ENCODE measurements at regions not wholly inside any gene's neighbourhood (a gene's known extent, or its start where the extent isn't known, plus 50 kb on each side); places are given as distances from the start of the nearest gene placed in this dataset.

- no peak overlapping the region for H2AFZ ChIP-seq (ENCODE audit: low read length)
- H3K4me3 ChIP-seq (ENCODE audit: insufficient read depth, low read length), result no peak overlapping the region
- no peaks in the 10 kb centered on the region for H3K4me1 ChIP-seq (ENCODE audit: insufficient read depth, low read length)
- no peaks in the 10 kb centered on the region for H3K79me2 ChIP-seq (ENCODE audit: insufficient read depth, low read length)
- TF ChIP-seq CTCF (IDR thresholded peaks at IDR 0.05; ENCODE audit: extremely low read depth, low read depth, low read length), result no peak
- H3K9me3 ChIP-seq (ENCODE audit: low read depth, low read length), result no peaks in the 10 kb centered on the region
- DNase-seq (ENCODE audit: insufficient read length, low spot score, missing footprints), result no peak
- no peaks in the 10 kb centered on the region for H3K36me3 ChIP-seq (ENCODE audit: insufficient read depth, low read length)
- H3K27ac ChIP-seq (ENCODE audit: low read depth, low read length), result no peak overlapping the region
- no peaks in the 10 kb centered on the region for H4K20me1 ChIP-seq (ENCODE audit: insufficient read depth, low read length)
- no peak overlapping the region for H3K4me2 ChIP-seq (ENCODE audit: insufficient read depth, low read length)
- H3K27me3 ChIP-seq (ENCODE audit: insufficient read depth, low read length), result peaks cover 4% of the 10 kb centered on the region
Observed at GRCh38 chr18:46415532-46416252, 241.3 kb downstream of the LOXHD1 start.

GRCh38 chr18:46416706-46417638, 240.0 kb downstream of the LOXHD1 start:
- no peak for DNase-seq (ENCODE audit: insufficient read length, low spot score, missing footprints)

GRCh38 chr18:46418663-46419260, 238.3 kb downstream of the LOXHD1 start:
- Histone ChIP-seq H3K9me3 (ENCODE audit: low read depth, low read length) (no peaks in the 10 kb centered on the region), H3K27me3 (ENCODE audit: insufficient read depth, low read length) (no peaks in the 10 kb centered on the region), H3K4me3 (ENCODE audit: insufficient read depth, low read length) (no peak overlapping the region), H2AFZ (ENCODE audit: low read length) (no peak overlapping the region), H4K20me1 (ENCODE audit: insufficient read depth, low read length) (no peaks in the 10 kb centered on the region), H3K36me3 (ENCODE audit: insufficient read depth, low read length) (no peaks in the 10 kb centered on the region), H3K27ac (ENCODE audit: low read depth, low read length) (no peak overlapping the region), H3K4me2 (ENCODE audit: insufficient read depth, low read length) (no peak overlapping the region), H3K79me2 (ENCODE audit: insufficient read depth, low read length) (no peaks in the 10 kb centered on the region), H3K4me1 (ENCODE audit: insufficient read depth, low read length) (no peaks in the 10 kb centered on the region)
- no peak for TF ChIP-seq CTCF (IDR thresholded peaks at IDR 0.05; ENCODE audit: extremely low read depth, low read depth, low read length)
- no peak for DNase-seq (ENCODE audit: insufficient read length, low spot score, missing footprints)

More at GRCh38 chr18:46416706-46417638, 240.0 kb downstream of the LOXHD1 start:
- TF ChIP-seq CTCF (IDR thresholded peaks at IDR 0.05; ENCODE audit: extremely low read depth, low read depth, low read length), result no peak
- Histone ChIP-seq H3K4me1 (ENCODE audit: insufficient read depth, low read length) (no peaks in the 10 kb centered on the region), H3K27ac (ENCODE audit: low read depth, low read length) (no peak overlapping the region), H4K20me1 (ENCODE audit: insufficient read depth, low read length) (no peaks in the 10 kb centered on the region), H3K79me2 (ENCODE audit: insufficient read depth, low read length) (no peaks in the 10 kb centered on the region), H3K4me2 (ENCODE audit: insufficient read depth, low read length) (no peak overlapping the region), H2AFZ (ENCODE audit: low read length) (no peak overlapping the region), H3K9me3 (ENCODE audit: low read depth, low read length) (no peaks in the 10 kb centered on the region), H3K36me3 (ENCODE audit: insufficient read depth, low read length) (no peaks in the 10 kb centered on the region), H3K27me3 (ENCODE audit: insufficient read depth, low read length) (no peaks in the 10 kb centered on the region), H3K4me3 (ENCODE audit: insufficient read depth, low read length) (no peak overlapping the region)

Data from osteoblast (primary cell).